ENCODE measurements at regions not wholly inside any gene's neighbourhood (a gene's known extent, or its start where the extent isn't known, plus 50 kb on each side); places are given as distances from the start of the nearest gene placed in this dataset.

- TF ChIP-seq RAD21 (IDR thresholded peaks at IDR 0.05; ENCODE audit: low read depth) (peak; percentile 28; the same call in 1 of the 2 replicates), EP300 (IDR thresholded peaks at IDR 0.05; ENCODE audit: borderline replicate concordance) (no peak)
These were observed 74.3 kb upstream of the COG2 start for GRCh38 chr1:230568008-230568407.

- TF ChIP-seq MAX (IDR thresholded peaks at IDR 0.05) (no peak), YY1 (IDR thresholded peaks at IDR 0.05; ENCODE audit: low read depth) (no peak)
These were observed 75.1 kb upstream of the COG2 start for GRCh38 chr1:230567221-230567575.

DNA sequence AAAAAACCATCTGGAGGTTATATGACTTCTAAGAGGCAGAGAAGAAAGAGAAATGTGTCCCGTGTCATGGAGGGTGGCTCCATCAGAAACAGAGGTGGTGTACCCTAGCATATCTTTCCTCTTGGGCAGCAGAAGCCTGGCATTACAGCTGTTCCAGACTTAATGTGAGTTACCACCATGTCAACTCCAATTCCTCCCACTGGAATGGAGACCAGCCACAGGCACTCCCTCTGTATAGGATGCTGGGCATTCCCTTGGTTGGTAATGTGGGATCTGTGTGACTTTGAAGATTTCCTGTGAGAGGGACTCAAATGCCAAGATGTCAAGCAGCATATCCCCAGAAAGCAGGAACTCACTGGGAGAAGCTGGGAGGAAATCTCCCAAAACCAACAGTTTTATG, 77.1 kb upstream of the COG2 start:
- no peak for TF ChIP-seq NFIC (IDR thresholded peaks at IDR 0.05)
- no peak for TF ChIP-seq REST (IDR thresholded peaks at IDR 0.05; ENCODE audit: low read depth)
- TF ChIP-seq YY1 (IDR thresholded peaks at IDR 0.05; ENCODE audit: low read depth), result no peak
- TF ChIP-seq ZBTB7A (IDR thresholded peaks at IDR 0.05; ENCODE audit: low read depth), result no peak
- no peak for TF ChIP-seq USF1 (IDR thresholded peaks at IDR 0.05)
- no peak for TF ChIP-seq EP300 (IDR thresholded peaks at IDR 0.05; ENCODE audit: borderline replicate concordance)
- no peak for TF ChIP-seq CREB1 (IDR thresholded peaks at IDR 0.05; ENCODE audit: low read depth)
- TF ChIP-seq TCF12 (IDR thresholded peaks at IDR 0.05; ENCODE audit: low read depth), result no peak
- TF ChIP-seq EGR1 (IDR thresholded peaks at IDR 0.05), result no peak
- TF ChIP-seq MAX (IDR thresholded peaks at IDR 0.05), result no peak
- TF ChIP-seq TAF1 (IDR thresholded peaks at IDR 0.05; ENCODE audit: low read depth), result no peak
- no peak for TF ChIP-seq FOXM1 (IDR thresholded peaks at IDR 0.05; ENCODE audit: borderline replicate concordance, low read depth)
- no peak for TF ChIP-seq TEAD4 (IDR thresholded peaks at IDR 0.05)
- TF ChIP-seq CEBPB (IDR thresholded peaks at IDR 0.05), result no peak
- no peak for TF ChIP-seq RAD21 (IDR thresholded peaks at IDR 0.05; ENCODE audit: low read depth)

GRCh38 chr1:230563591-230563990, 78.7 kb upstream of the COG2 start:
- no peak for TF ChIP-seq TCF12 (IDR thresholded peaks at IDR 0.05; ENCODE audit: low read depth)
- TF ChIP-seq EP300 (IDR thresholded peaks at IDR 0.05; ENCODE audit: borderline replicate concordance), result no peak
- no peak for TF ChIP-seq MAX (IDR thresholded peaks at IDR 0.05)
- no peak for TF ChIP-seq NFIC (IDR thresholded peaks at IDR 0.05)
- TF ChIP-seq REST (IDR thresholded peaks at IDR 0.05; ENCODE audit: low read depth), result no peak
- TF ChIP-seq CEBPB (IDR thresholded peaks at IDR 0.05), result no peak

- no peak for TF ChIP-seq FOXM1 (IDR thresholded peaks at IDR 0.05; ENCODE audit: borderline replicate concordance, low read depth)
- no peak for TF ChIP-seq EGR1 (IDR thresholded peaks at IDR 0.05)
- TF ChIP-seq USF1 (IDR thresholded peaks at IDR 0.05), result no peak
- no peak for TF ChIP-seq CEBPB (IDR thresholded peaks at IDR 0.05)
- no peak for TF ChIP-seq REST (IDR thresholded peaks at IDR 0.05; ENCODE audit: low read depth)
- TF ChIP-seq MAX (IDR thresholded peaks at IDR 0.05), result no peak
- no peak for TF ChIP-seq YY1 (IDR thresholded peaks at IDR 0.05; ENCODE audit: low read depth)
- no peak for TF ChIP-seq RAD21 (IDR thresholded peaks at IDR 0.05; ENCODE audit: low read depth)
- TF ChIP-seq TCF12 (IDR thresholded peaks at IDR 0.05; ENCODE audit: low read depth), result no peak
- no peak for TF ChIP-seq TEAD4 (IDR thresholded peaks at IDR 0.05)
- TF ChIP-seq TAF1 (IDR thresholded peaks at IDR 0.05; ENCODE audit: low read depth), result no peak
- no peak for TF ChIP-seq ZBTB7A (IDR thresholded peaks at IDR 0.05; ENCODE audit: low read depth)
- no peak for TF ChIP-seq NFIC (IDR thresholded peaks at IDR 0.05)
- no peak for TF ChIP-seq CREB1 (IDR thresholded peaks at IDR 0.05; ENCODE audit: low read depth)
- no peak for TF ChIP-seq EP300 (IDR thresholded peaks at IDR 0.05; ENCODE audit: borderline replicate concordance)
These were observed 80.7 kb upstream of the COG2 start for GRCh38 chr1:230561570-230561969.
